ENCODE measurements at regions not wholly inside any gene's neighbourhood (a gene's known extent, or its start where the extent isn't known, plus 50 kb on each side); places are given as distances from the start of the nearest gene placed in this dataset.

DNA sequence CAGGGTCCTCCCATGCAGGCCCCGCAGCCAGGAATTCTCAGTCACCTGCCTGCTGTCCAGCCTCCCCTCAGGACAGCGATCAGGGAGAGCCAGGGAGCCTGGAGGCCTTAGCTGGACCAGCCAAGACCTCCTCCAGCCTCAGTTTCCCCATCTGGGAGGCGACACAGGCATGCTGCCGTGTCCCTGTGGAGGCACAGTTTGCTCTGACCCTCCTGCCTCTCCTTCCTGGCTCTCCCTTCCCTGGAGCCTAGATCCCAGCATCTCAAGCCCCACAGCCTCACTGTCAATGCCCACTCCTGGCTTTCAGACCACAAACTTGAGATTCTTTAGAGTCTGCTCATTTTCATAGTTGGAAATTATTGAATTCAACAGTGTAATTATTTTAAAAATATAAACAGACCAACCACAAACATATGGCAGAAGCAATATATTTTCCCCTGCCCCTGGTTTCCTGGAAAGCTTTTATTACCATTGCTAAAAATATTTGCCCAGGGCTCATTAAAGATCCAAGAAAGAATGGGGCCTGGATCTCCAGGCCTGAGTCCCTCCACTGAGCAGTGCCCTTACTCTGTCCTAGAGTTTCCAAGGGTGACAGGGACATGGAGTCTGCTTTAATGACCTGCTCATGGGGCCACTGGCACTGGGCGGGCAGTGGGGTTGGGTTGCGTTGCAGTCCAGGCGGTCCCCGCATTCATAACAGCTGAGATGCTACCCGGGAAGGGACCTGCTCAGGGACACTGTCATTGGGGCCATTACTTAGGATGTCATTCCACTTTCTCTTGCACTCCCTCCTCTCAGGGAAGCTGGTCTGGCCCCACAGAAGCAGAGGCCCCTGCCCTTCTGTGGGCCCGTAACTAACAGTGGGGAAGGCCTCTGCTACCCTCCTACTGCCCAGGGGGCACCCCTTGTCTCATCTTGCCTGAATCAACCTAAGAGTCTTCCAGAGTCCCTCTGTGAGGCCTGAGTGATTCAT is 81.6 kb upstream of the CHST15 start:
- Mint-ChIP-seq H3K27me3 (ENCODE audit: insufficient read depth, low read depth, poor library complexity) (peaks cover 9% of the 10 kb centered on the region), H3K27ac (no peak overlapping the region), H3K4me1 (peaks cover 7% of the 10 kb centered on the region; the same call in 1 of the 3 replicates), H3K36me3 (ENCODE audit: low read depth) (no peaks in the 10 kb centered on the region), H3K4me3 (no peak overlapping the region), H3K9me3 (no peaks in the 10 kb centered on the region)
- Histone ChIP-seq H3K27me3 (ENCODE audit: insufficient read depth) (no peaks in the 10 kb centered on the region), H3K27ac (ENCODE audit: low read depth) (no peak overlapping the region), H3K36me3 (ENCODE audit: insufficient read depth) (no peaks in the 10 kb centered on the region), H4K20me1 (replicated peaks; ENCODE audit: insufficient read depth) (no peaks in the 10 kb centered on the region), H3K9me2 (ENCODE audit: insufficient read depth) (no peaks in the 10 kb centered on the region), H3K4me2 (no peak overlapping the region), H3K4me1 (ENCODE audit: insufficient read depth) (no peaks in the 10 kb centered on the region), H3K79me2 (replicated peaks; ENCODE audit: insufficient read depth) (no peaks in the 10 kb centered on the region), H2AFZ (no peak overlapping the region), H3F3A (replicated peaks; ENCODE audit: low read depth) (no peaks in the 10 kb centered on the region), H3K4me3 (no peak overlapping the region)
- DNase-seq (ENCODE audit: low spot score) (no peak), ATAC-seq (no peak)
- TF ChIP-seq EZH2 (IDR thresholded peaks at IDR 0.05; ENCODE audit: low read depth, unreplicated experiment) (no peak), CREB1 (CRISPR knock-in tag; IDR thresholded peaks at IDR 0.05; ENCODE audit: low read depth) (no peak), NANOG (IDR thresholded peaks at IDR 0.05; ENCODE audit: borderline replicate concordance) (no peak), POLR2AphosphoS5 (IDR thresholded peaks at IDR 0.05; ENCODE audit: low read depth) (no peak), JUNB (IDR thresholded peaks at IDR 0.05; ENCODE audit: unreplicated experiment) (no peak), STAT1 (IDR thresholded peaks at IDR 0.05; ENCODE audit: unreplicated experiment) (no peak)
- TF ChIP-seq, protein P1, sequence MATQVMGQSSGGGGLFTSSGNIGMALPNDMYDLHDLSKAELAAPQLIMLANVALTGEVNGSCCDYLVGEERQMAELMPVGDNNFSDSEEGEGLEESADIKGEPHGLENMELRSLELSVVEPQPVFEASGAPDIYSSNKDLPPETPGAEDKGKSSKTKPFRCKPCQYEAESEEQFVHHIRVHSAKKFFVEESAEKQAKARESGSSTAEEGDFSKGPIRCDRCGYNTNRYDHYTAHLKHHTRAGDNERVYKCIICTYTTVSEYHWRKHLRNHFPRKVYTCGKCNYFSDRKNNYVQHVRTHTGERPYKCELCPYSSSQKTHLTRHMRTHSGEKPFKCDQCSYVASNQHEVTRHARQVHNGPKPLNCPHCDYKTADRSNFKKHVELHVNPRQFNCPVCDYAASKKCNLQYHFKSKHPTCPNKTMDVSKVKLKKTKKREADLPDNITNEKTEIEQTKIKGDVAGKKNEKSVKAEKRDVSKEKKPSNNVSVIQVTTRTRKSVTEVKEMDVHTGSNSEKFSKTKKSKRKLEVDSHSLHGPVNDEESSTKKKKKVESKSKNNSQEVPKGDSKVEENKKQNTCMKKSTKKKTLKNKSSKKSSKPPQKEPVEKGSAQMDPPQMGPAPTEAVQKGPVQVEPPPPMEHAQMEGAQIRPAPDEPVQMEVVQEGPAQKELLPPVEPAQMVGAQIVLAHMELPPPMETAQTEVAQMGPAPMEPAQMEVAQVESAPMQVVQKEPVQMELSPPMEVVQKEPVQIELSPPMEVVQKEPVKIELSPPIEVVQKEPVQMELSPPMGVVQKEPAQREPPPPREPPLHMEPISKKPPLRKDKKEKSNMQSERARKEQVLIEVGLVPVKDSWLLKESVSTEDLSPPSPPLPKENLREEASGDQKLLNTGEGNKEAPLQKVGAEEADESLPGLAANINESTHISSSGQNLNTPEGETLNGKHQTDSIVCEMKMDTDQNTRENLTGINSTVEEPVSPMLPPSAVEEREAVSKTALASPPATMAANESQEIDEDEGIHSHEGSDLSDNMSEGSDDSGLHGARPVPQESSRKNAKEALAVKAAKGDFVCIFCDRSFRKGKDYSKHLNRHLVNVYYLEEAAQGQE (IDR thresholded peaks at IDR 0.05; ENCODE audit: unreplicated experiment), result no peak
- TF ChIP-seq, protein P2, sequence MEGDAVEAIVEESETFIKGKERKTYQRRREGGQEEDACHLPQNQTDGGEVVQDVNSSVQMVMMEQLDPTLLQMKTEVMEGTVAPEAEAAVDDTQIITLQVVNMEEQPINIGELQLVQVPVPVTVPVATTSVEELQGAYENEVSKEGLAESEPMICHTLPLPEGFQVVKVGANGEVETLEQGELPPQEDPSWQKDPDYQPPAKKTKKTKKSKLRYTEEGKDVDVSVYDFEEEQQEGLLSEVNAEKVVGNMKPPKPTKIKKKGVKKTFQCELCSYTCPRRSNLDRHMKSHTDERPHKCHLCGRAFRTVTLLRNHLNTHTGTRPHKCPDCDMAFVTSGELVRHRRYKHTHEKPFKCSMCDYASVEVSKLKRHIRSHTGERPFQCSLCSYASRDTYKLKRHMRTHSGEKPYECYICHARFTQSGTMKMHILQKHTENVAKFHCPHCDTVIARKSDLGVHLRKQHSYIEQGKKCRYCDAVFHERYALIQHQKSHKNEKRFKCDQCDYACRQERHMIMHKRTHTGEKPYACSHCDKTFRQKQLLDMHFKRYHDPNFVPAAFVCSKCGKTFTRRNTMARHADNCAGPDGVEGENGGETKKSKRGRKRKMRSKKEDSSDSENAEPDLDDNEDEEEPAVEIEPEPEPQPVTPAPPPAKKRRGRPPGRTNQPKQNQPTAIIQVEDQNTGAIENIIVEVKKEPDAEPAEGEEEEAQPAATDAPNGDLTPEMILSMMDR (conservative IDR thresholded peaks at IDR 0.05; ENCODE audit: low read depth in 2 of 2), result no peak
- TF ChIP-seq, protein P3, sequence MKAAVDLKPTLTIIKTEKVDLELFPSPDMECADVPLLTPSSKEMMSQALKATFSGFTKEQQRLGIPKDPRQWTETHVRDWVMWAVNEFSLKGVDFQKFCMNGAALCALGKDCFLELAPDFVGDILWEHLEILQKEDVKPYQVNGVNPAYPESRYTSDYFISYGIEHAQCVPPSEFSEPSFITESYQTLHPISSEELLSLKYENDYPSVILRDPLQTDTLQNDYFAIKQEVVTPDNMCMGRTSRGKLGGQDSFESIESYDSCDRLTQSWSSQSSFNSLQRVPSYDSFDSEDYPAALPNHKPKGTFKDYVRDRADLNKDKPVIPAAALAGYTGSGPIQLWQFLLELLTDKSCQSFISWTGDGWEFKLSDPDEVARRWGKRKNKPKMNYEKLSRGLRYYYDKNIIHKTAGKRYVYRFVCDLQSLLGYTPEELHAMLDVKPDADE (IDR thresholded peaks at IDR 0.05), result no peak
- TF ChIP-seq, protein P4, sequence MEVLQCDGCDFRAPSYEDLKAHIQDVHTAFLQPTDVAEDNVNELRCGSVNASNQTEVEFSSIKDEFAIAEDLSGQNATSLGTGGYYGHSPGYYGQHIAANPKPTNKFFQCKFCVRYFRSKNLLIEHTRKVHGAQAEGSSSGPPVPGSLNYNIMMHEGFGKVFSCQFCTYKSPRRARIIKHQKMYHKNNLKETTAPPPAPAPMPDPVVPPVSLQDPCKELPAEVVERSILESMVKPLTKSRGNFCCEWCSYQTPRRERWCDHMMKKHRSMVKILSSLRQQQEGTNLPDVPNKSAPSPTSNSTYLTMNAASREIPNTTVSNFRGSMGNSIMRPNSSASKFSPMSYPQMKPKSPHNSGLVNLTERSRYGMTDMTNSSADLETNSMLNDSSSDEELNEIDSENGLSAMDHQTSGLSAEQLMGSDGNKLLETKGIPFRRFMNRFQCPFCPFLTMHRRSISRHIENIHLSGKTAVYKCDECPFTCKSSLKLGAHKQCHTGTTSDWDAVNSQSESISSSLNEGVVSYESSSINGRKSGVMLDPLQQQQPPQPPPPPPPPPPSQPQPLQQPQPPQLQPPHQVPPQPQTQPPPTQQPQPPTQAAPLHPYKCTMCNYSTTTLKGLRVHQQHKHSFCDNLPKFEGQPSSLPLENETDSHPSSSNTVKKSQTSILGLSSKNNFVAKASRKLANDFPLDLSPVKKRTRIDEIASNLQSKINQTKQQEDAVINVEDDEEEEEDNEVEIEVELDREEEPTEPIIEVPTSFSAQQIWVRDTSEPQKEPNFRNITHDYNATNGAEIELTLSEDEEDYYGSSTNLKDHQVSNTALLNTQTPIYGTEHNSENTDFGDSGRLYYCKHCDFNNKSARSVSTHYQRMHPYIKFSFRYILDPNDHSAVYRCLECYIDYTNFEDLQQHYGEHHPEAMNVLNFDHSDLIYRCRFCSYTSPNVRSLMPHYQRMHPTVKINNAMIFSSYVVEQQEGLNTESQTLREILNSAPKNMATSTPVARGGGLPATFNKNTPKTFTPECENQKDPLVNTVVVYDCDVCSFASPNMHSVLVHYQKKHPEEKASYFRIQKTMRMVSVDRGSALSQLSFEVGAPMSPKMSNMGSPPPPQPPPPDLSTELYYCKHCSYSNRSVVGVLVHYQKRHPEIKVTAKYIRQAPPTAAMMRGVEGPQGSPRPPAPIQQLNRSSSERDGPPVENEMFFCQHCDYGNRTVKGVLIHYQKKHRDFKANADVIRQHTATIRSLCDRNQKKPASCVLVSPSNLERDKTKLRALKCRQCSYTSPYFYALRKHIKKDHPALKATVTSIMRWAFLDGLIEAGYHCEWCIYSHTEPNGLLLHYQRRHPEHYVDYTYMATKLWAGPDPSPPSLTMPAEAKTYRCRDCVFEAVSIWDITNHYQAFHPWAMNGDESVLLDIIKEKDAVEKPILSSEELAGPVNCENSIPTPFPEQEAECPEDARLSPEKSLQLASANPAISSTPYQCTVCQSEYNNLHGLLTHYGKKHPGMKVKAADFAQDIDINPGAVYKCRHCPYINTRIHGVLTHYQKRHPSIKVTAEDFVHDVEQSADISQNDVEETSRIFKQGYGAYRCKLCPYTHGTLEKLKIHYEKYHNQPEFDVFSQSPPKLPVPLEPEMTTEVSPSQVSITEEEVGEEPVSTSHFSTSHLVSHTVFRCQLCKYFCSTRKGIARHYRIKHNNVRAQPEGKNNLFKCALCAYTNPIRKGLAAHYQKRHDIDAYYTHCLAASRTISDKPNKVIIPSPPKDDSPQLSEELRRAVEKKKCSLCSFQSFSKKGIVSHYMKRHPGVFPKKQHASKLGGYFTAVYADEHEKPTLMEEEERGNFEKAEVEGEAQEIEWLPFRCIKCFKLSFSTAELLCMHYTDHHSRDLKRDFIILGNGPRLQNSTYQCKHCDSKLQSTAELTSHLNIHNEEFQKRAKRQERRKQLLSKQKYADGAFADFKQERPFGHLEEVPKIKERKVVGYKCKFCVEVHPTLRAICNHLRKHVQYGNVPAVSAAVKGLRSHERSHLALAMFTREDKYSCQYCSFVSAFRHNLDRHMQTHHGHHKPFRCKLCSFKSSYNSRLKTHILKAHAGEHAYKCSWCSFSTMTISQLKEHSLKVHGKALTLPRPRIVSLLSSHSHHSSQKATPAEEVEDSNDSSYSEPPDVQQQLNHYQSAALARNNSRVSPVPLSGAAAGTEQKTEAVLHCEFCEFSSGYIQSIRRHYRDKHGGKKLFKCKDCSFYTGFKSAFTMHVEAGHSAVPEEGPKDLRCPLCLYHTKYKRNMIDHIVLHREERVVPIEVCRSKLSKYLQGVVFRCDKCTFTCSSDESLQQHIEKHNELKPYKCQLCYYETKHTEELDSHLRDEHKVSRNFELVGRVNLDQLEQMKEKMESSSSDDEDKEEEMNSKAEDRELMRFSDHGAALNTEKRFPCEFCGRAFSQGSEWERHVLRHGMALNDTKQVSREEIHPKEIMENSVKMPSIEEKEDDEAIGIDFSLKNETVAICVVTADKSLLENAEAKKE (CRISPR knock-in tag; IDR thresholded peaks at IDR 0.05), result no peak
